SU-DHL-6 (cell line): ENCODE measurements at regions not wholly inside any gene's neighbourhood (a gene's known extent, or its start where the extent isn't known, plus 50 kb on each side); places are given as distances from the start of the nearest gene placed in this dataset.

ENCODE experiments used
- H2AFZ ChIP-seq: fragments of 200-600 bp; sonication (generic); 2 replicates; pipeline ENCODE4 v1.6.1; 2014; ENCODE audit warnings: low read depth, mild to moderate bottlenecking, moderate library complexity, mixed read lengths, antibody characterized with exemption, low read length; ENCODE audit not compliant: severe bottlenecking
- H3F3A ChIP-seq: fragments of 200-600 bp; shearing (Covaris generic); 2 replicates; pipeline ENCODE4 v1.6.0; 2016; ENCODE audit warnings: antibody characterized with exemption, mild to moderate bottlenecking; ENCODE audit not compliant: insufficient read depth
- H3K27ac ChIP-seq: fragments of 200-600 bp; sonication (generic); 2 replicates; pipeline ENCODE4 v1.5.1; 2016; ENCODE audit warnings: low read depth, mild to moderate bottlenecking, low read length, moderate library complexity, mixed read lengths
- H3K27me3 ChIP-seq: fragments of 200-600 bp; sonication (generic), shearing (Covaris generic); 2 replicates; pipeline ENCODE4 v1.6.0; 2014; ENCODE audit warnings: mild to moderate bottlenecking, low read length
- H3K36me3 ChIP-seq: fragments of 200-600 bp; sonication (generic); 2 replicates; pipeline ENCODE4 v1.6.1; 2014; ENCODE audit warnings: mild to moderate bottlenecking, low read length, mixed read lengths
- H3K4me2 ChIP-seq: fragments of 300-600, 200-600 bp; shearing (Covaris generic), sonication (generic); 2 replicates; pipeline ENCODE4 v1.6.0; 2014; ENCODE audit warnings: low read length, low read depth, mild to moderate bottlenecking; ENCODE audit not compliant: poor library complexity, severe bottlenecking
- H3K4me3 ChIP-seq: fragments of 200-600 bp; sonication (generic); 2 replicates; pipeline ENCODE4 v1.5.1; 2014; ENCODE audit warnings: antibody characterized with exemption, low read length, mild to moderate bottlenecking, mixed read lengths; ENCODE audit not compliant: insufficient read depth, poor library complexity, severe bottlenecking
- H3K79me2 ChIP-seq: fragments of 200-600 bp; sonication (generic); 2 replicates; pipeline ENCODE4 v1.6.1; 2014; ENCODE audit warnings: mild to moderate bottlenecking, low read length, moderate library complexity; ENCODE audit not compliant: insufficient read depth
- H3K9ac ChIP-seq: fragments of 200-600 bp; sonication (generic); 2 replicates; pipeline ENCODE4 v1.7.0; 2014; ENCODE audit warnings: mild to moderate bottlenecking, low read length
- H3K9me2 ChIP-seq: fragments of 200-600 bp; sonication (generic); replicated peaks from 2 replicates; pipeline ENCODE4 v1.6.1; 2014; ENCODE audit warnings: low read length; ENCODE audit not compliant: insufficient read depth
- H3K9me3 ChIP-seq: fragments of 200-600 bp; sonication (generic); 2 replicates; pipeline ENCODE4 v1.6.1; 2014; ENCODE audit warnings: low read length, mixed read lengths; ENCODE audit not compliant: insufficient read depth
- H4K20me1 ChIP-seq: fragments of 200-600 bp; sonication (generic); 2 replicates; pipeline ENCODE4 v1.6.1; 2014; ENCODE audit warnings: low read depth, mild to moderate bottlenecking, antibody characterized with exemption, low read length, moderate library complexity, mixed read lengths
- EZH2phosphoT487 ChIP-seq: fragments of 200-600 bp; sonication (generic), shearing (Covaris generic); conservative IDR thresholded peaks from 2 replicates; pipeline ENCODE4 v1.6.1; 2018; ENCODE audit warnings: mild to moderate bottlenecking, antibody characterized with exemption, low read length, moderate library complexity, mixed read lengths
- TF ChIP-seq, protein P1 (sequence below): fragments of 200-600 bp; sonication (generic); IDR thresholded peaks from one replicate; pipeline ENCODE4 v1.5.1; 2017; ENCODE audit warnings: antibody characterized with exemption, mild to moderate bottlenecking, low read length, moderate library complexity; ENCODE audit not compliant: insufficient read depth, poor library complexity, severe bottlenecking

DNA sequence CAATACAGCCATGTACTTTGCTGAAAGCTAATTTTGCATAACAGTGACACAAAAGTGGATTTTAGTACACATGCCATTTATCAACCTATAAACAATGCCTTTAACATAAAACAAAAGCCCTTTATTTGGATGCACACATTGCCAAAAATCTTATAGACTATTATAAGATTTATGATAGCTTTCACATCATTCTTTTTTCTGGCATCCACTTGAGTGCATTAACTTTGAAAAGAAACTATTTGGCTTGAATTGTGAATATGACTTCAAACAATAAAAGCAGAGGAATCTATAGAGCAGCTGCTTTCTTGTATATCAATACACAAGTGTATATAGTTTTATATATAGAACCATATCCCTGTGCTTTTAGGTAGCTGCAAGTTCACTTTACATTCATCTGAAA is 577.4 kb downstream of the CBLN2 start:
- TF ChIP-seq EZH2phosphoT487 = no peak
- TF ChIP-seq, protein P1, sequence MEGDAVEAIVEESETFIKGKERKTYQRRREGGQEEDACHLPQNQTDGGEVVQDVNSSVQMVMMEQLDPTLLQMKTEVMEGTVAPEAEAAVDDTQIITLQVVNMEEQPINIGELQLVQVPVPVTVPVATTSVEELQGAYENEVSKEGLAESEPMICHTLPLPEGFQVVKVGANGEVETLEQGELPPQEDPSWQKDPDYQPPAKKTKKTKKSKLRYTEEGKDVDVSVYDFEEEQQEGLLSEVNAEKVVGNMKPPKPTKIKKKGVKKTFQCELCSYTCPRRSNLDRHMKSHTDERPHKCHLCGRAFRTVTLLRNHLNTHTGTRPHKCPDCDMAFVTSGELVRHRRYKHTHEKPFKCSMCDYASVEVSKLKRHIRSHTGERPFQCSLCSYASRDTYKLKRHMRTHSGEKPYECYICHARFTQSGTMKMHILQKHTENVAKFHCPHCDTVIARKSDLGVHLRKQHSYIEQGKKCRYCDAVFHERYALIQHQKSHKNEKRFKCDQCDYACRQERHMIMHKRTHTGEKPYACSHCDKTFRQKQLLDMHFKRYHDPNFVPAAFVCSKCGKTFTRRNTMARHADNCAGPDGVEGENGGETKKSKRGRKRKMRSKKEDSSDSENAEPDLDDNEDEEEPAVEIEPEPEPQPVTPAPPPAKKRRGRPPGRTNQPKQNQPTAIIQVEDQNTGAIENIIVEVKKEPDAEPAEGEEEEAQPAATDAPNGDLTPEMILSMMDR = no peak
- Histone ChIP-seq H3K79me2 (no peaks in the 10 kb centered on the region), H3K4me3 (no peak overlapping the region), H3K27me3 (no peaks in the 10 kb centered on the region), H3K36me3 (no peaks in the 10 kb centered on the region), H3K27ac (no peak overlapping the region), H3K9me3 (peaks cover 11% of the 10 kb centered on the region; the same call in 1 of the 2 replicates), H3F3A (no peaks in the 10 kb centered on the region), H4K20me1 (no peaks in the 10 kb centered on the region), H3K4me2 (no peak overlapping the region), H3K9me2 (no peaks in the 10 kb centered on the region), H2AFZ (no peak overlapping the region), H3K9ac (no peak overlapping the region)

DNA sequence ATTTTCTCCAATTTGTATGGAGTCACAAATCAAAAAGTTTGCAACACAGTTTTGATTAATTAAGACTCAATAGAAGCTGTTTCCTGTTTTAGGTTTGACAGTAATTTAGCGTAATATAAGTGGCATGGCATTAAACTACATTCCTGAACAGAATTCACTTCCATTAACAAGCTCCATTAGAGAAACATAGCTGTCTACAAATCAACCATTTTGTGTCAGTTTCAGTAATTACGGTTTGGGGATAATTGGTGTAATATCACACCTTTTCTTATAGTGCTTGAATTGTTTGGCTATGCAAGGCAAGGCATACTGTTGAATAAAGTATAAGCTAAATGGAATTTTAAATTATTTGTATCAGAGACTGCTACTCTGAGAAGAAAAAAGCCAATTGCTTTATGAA is 585.5 kb downstream of the CBLN2 start:
- Histone ChIP-seq H3K4me3 (no peak overlapping the region), H3F3A (no peaks in the 10 kb centered on the region), H3K27me3 (no peaks in the 10 kb centered on the region), H3K79me2 (no peaks in the 10 kb centered on the region), H3K9ac (no peak overlapping the region), H3K9me2 (no peaks in the 10 kb centered on the region), H3K36me3 (no peaks in the 10 kb centered on the region), H3K27ac (no peak overlapping the region), H3K9me3 (no peaks in the 10 kb centered on the region), H3K4me2 (no peak overlapping the region), H2AFZ (peak overlapping the region; percentile 94), H4K20me1 (no peaks in the 10 kb centered on the region)
- no peak for TF ChIP-seq EZH2phosphoT487
- TF ChIP-seq, protein P1 = no peak

DNA sequence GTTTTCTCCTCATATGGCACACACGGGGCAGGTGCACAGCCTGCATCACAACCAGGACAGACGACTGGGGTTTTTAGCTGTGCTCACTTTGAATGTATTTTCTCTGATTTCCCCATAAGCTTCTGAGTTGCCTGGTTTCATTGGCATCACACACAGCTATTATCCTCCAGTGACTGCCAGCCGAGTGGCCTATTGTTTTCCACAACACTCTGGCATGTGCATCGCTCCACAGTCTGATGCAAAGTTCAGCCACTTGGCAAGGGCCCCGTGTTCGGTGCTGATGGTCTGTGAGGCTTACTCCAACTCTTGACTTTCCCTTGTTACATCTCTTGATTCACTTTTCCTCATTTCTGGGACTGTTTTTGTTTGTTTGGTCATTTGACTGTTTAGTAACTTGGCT is 593.1 kb downstream of the CBLN2 start:
- H3K27me3 ChIP-seq = no peaks in the 10 kb centered on the region
- no peak overlapping the region for H3K4me3 ChIP-seq
- H3K4me2 ChIP-seq = no peak overlapping the region
- TF ChIP-seq, protein P1 = no peak
- TF ChIP-seq EZH2phosphoT487 = no peak
- H3K9me2 ChIP-seq = no peaks in the 10 kb centered on the region
- no peaks in the 10 kb centered on the region for H3K79me2 ChIP-seq
- H4K20me1 ChIP-seq = no peaks in the 10 kb centered on the region
- H3K9me3 ChIP-seq = no peaks in the 10 kb centered on the region
- H3F3A ChIP-seq = no peaks in the 10 kb centered on the region
- H3K27ac ChIP-seq = no peak overlapping the region
- no peaks in the 10 kb centered on the region for H3K36me3 ChIP-seq
- peak overlapping the region; percentile 7 for H2AFZ ChIP-seq
- no peak overlapping the region for H3K9ac ChIP-seq

DNA sequence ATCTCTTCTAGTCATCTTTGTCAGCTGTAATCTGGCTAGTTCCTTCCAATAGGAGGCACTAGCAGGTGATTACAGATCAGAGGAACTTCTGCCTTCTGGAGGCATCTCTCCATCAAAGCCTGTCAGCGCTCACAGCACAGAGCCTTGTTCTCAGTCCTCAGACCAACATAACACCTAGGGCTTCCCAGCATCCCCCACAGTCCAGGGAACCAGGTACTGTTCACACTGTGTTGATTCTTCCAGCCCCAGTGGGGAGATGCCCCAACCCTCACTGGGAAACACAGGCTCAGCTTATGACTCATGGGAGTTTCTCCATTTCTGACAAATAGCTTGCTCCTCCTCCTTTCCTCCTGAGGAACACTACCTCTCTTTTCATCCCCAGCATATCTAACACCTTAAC is 601.7 kb downstream of the CBLN2 start:
- Histone ChIP-seq H3K9me2 (no peaks in the 10 kb centered on the region), H3K36me3 (0 out of 2 replicates have a peak, but pooled peaks cover 2% of the 10 kb centered on the region), H3K27ac (no peak overlapping the region), H3F3A (no peaks in the 10 kb centered on the region), H3K4me2 (no peak overlapping the region), H2AFZ (peak overlapping the region; percentile 44), H3K27me3 (no peaks in the 10 kb centered on the region), H3K79me2 (no peaks in the 10 kb centered on the region), H3K9me3 (no peaks in the 10 kb centered on the region), H4K20me1 (no peaks in the 10 kb centered on the region), H3K9ac (no peak overlapping the region), H3K4me3 (no peak overlapping the region)
- no peak for TF ChIP-seq EZH2phosphoT487
- TF ChIP-seq, protein P1 = no peak
